ENCODE measurements at regions not wholly inside any gene's neighbourhood (a gene's known extent, or its start where the extent isn't known, plus 50 kb on each side); places are given as distances from the start of the nearest gene placed in this dataset.
"Not testable (repeated sequence)": the region's sequence is repeated elsewhere in the genome, so short reads cannot be mapped to it uniquely, and the experiment has no call there.

DNA sequence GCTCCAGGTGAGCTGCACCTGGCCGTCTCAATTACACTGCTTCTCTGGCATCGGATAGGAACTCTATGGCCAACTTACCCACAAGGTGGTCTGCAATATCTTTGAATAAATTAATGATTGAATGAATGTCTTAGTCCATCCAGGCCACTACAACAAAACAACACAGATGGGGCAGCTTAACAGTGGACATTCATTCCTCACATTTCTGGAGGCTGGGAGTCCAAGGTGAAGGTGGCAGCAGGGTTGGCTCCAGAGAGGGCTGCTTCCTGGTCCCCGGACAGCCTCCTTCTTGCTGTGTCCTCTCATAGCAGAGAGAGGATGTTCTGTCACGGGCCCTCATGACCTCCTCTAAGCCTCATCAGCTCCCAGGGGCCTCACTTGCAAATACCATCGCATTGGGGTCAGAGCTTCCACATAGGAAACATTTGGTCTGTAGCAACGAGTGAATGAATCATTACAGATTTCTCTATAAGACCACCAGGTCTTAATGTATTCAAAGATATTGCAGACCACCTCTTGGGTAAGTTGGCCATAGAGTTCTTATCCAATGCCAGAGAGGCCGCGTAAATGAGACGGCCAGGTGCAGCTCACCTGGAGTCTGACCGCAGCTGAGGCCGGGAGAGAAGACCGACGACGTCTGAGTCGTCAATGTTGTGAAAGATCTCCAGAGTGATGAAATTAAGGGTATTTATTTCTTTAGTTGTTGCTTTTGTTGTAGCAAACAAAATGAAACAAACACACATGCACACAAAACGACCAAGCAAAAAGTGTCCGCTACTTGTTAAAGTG is 182.7 kb upstream of the C14orf180 start:
- Mint-ChIP-seq H3K4me3 (no peak overlapping the region), H3K4me1 (ENCODE audit: low read depth) (peaks cover 24% of the 10 kb centered on the region), H3K36me3 (ENCODE audit: low read depth) (peaks cover 4% of the 10 kb centered on the region), H3K27me3 (ENCODE audit: insufficient read depth) (no peaks in the 10 kb centered on the region), H3K27ac (no peak overlapping the region), H3K9me3 (peaks cover 20% of the 10 kb centered on the region)
- no peak for DNase-seq (ENCODE audit: low spot score)
- intact Hi-C loops (cut with micrococcal nuclease), result no loop called here

DNA sequence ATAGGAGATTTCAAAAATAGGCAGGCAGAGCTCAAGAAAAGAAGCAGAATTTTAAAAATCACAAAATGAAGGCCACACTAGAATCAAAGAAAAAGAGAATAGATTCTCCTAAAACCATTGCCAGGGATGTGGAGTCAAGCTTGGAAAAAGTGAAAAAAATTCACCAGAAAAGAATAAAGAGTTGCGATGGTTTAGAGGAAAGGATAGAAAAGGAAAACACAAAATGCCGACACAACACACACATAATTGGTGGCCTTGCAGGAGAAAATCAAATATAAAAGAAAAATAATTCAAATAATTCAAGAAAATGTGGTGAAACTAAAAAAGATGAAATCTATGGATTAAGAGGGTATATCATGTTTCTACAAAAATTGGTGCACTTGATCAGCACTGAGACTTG is 181.6 kb upstream of the C14orf180 start:
- Mint-ChIP-seq H3K27ac (no peak overlapping the region), H3K27me3 (ENCODE audit: insufficient read depth) (no peaks in the 10 kb centered on the region), H3K36me3 (ENCODE audit: low read depth) (peaks cover 4% of the 10 kb centered on the region), H3K4me1 (ENCODE audit: low read depth) (peaks cover 22% of the 10 kb centered on the region), H3K9me3 (peaks cover 20% of the 10 kb centered on the region), H3K4me3 (no peak overlapping the region)
- DNase-seq (ENCODE audit: low spot score), result no peak
- intact Hi-C loops (cut with micrococcal nuclease), result no loop called here

- intact Hi-C loops (cut with micrococcal nuclease), result no loop called here
- peaks cover 4% of the 10 kb centered on the region for H3K36me3 Mint-ChIP-seq (ENCODE audit: low read depth)
- no peaks in the 10 kb centered on the region for H3K27me3 Mint-ChIP-seq (ENCODE audit: insufficient read depth)
- H3K9me3 Mint-ChIP-seq, result peaks cover 20% of the 10 kb centered on the region
- no peak overlapping the region for H3K27ac Mint-ChIP-seq
- no peak overlapping the region for H3K4me3 Mint-ChIP-seq
- no peak for DNase-seq (ENCODE audit: low spot score)
- peaks cover 19% of the 10 kb centered on the region for H3K4me1 Mint-ChIP-seq (ENCODE audit: low read depth)
Measured at GRCh38 chr14:104398656-104399055, 180.9 kb upstream of the C14orf180 start.

GRCh38 chr14:104399432-104400155 is 180.0 kb upstream of the C14orf180 start:
- no peak for DNase-seq (ENCODE audit: low spot score)
- Mint-ChIP-seq H3K36me3 (ENCODE audit: low read depth) (peaks cover 4% of the 10 kb centered on the region), H3K27me3 (ENCODE audit: insufficient read depth) (no peaks in the 10 kb centered on the region), H3K27ac (no peak overlapping the region), H3K9me3 (peaks cover 20% of the 10 kb centered on the region), H3K4me3 (no peak overlapping the region), H3K4me1 (ENCODE audit: low read depth) (peaks cover 10% of the 10 kb centered on the region)
- intact Hi-C loops (cut with micrococcal nuclease), result no loop called here

DNA sequence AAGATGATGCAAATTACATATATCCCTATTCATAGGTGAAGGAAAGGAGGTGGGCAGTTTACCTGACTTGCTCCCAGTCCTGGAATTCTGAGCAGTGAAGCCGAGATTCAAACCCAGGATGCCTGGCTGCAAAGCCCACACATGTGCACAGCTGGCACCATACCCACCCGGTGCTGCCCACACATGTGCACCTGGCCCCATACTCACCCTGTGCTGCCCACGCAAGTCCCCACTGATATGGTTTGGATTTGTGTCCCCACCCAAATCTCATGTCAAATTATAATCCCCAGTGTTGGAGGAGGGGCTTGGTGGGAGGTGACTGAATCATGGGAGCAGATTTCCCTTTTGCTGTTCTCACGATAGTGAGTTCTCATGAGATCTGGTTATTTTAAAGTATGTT is 179.2 kb upstream of the C14orf180 start:
- Mint-ChIP-seq H3K9me3 (peaks cover 20% of the 10 kb centered on the region), H3K27ac (no peak overlapping the region), H3K36me3 (ENCODE audit: low read depth) (peaks cover 4% of the 10 kb centered on the region), H3K27me3 (ENCODE audit: insufficient read depth) (no peaks in the 10 kb centered on the region), H3K4me1 (ENCODE audit: low read depth) (peaks cover 2% of the 10 kb centered on the region), H3K4me3 (no peak overlapping the region)
- no peak for DNase-seq (ENCODE audit: low spot score)
- intact Hi-C loops (cut with micrococcal nuclease), result no loop called here

DNA sequence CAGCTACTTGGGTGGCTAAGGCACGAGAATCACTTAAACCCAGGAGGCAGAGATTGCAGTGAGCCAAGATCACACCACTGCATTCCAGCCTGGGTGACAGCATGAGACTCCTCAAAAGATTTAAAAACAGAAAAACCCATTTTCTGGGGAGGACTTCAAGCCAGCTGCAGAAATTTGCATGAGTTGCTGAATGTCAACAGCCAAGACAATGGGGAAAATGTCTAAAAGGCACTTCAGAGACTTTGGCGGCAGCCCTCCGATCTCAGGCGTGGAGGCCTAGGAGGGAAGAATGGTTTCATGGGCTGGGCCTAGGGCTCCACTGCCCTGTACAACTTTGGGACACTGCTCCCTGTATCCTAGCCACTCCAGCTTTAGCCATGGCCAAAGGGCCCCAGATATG is 177.8 kb upstream of the C14orf180 start:
- H3K9me3 Mint-ChIP-seq, result peaks cover 20% of the 10 kb centered on the region
- intact Hi-C loops (cut with micrococcal nuclease), result no loop called here
- H3K36me3 Mint-ChIP-seq (ENCODE audit: low read depth), result peaks cover 4% of the 10 kb centered on the region
- peaks cover under 1% of the 10 kb centered on the region for H3K27me3 Mint-ChIP-seq (ENCODE audit: insufficient read depth)
- H3K27ac Mint-ChIP-seq, result no peak overlapping the region
- no peak for DNase-seq (ENCODE audit: low spot score)
- H3K4me3 Mint-ChIP-seq, result no peak overlapping the region
- H3K4me1 Mint-ChIP-seq (ENCODE audit: low read depth), result no peaks in the 10 kb centered on the region

GRCh38 chr14:104402303-104402702 is 177.3 kb upstream of the C14orf180 start:
- peaks cover 16% of the 10 kb centered on the region for H3K9me3 Mint-ChIP-seq
- H3K27me3 Mint-ChIP-seq (ENCODE audit: insufficient read depth); intact Hi-C loops (cut with micrococcal nuclease); H3K4me1 Mint-ChIP-seq (ENCODE audit: low read depth); H3K27ac Mint-ChIP-seq; H3K36me3 Mint-ChIP-seq (ENCODE audit: low read depth); H3K4me3 Mint-ChIP-seq; DNase-seq (ENCODE audit: low spot score): not testable (repeated sequence)

DNA sequence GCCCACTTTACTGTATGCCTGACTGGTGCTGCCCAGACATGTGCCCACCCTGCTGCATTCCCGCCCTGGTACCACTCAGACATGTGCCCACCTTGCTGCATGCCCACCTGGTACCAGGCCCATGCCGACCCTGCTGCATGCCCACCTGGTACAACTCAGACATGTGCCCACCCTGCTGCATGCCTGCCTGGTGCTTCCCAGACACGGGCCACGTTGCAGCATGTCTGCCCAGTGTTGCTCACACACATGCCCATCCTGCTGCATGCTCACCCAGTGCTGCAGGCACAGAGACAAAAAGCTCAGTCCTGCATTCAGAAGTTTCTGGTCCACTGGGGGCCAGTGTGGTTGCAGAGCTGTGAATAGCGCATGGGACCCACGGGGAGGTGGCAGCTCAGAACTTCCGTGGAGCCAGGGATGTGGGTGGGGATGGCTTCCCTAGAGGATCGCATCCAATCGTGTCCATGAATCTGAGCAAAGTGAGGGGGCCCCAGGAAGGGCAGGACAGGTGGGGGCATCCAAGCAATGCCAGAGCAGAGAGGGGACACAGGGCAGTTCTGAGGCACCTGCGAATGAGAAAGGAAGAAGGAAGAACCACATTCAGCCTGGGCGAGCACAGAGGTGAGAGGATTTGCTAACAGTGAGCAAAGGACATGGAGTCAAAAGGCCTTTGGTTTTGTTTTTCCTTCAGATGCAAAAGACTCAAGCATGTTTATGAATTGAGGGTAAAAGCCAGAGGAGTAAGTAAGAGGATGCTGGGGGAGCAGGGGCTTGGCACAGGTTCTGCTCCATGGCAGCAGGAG is 175.9 kb upstream of the C14orf180 start:
- Mint-ChIP-seq H3K27me3 (ENCODE audit: insufficient read depth) (peaks cover 5% of the 10 kb centered on the region), H3K27ac (no peak overlapping the region), H3K36me3 (ENCODE audit: low read depth) (no peaks in the 10 kb centered on the region), H3K4me3 (no peak overlapping the region), H3K9me3 (peaks cover 10% of the 10 kb centered on the region), H3K4me1 (ENCODE audit: low read depth) (no peaks in the 10 kb centered on the region)
- intact Hi-C loops (cut with micrococcal nuclease), result no loop called here
- DNase-seq (ENCODE audit: low spot score), result no peak

DNA sequence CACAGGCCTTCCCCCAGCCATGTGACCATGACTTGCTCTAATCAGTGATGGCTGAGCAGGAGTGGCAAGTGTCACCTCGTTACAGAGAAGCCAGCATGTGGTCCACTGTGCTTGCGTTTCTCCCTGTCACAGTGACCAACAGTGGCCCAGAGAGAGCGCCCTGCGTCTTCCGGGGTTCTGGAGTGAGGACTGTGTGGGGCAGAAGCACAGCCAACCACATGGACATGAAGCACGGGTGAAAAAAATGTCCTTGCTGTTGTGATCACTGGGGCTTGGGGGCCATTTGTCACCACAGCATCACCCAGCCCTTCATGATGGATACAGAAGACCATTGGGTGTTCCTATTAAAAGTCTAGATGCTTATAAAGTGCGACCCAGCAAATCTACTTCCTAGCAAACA is 174.6 kb upstream of the C14orf180 start:
- peaks cover 5% of the 10 kb centered on the region for H3K27me3 Mint-ChIP-seq (ENCODE audit: insufficient read depth)
- intact Hi-C loops (cut with micrococcal nuclease), result no loop called here
- no peak overlapping the region for H3K4me3 Mint-ChIP-seq
- H3K27ac Mint-ChIP-seq, result no peak overlapping the region
- DNase-seq (ENCODE audit: low spot score), result no peak
- H3K9me3 Mint-ChIP-seq, result peaks cover 12% of the 10 kb centered on the region
- H3K36me3 Mint-ChIP-seq (ENCODE audit: low read depth), result no peaks in the 10 kb centered on the region
- no peaks in the 10 kb centered on the region for H3K4me1 Mint-ChIP-seq (ENCODE audit: low read depth)

- Mint-ChIP-seq H3K4me3 (no peak overlapping the region), H3K27me3 (ENCODE audit: insufficient read depth) (peaks cover 5% of the 10 kb centered on the region), H3K4me1 (ENCODE audit: low read depth) (no peaks in the 10 kb centered on the region), H3K27ac (no peak overlapping the region), H3K36me3 (ENCODE audit: low read depth) (no peaks in the 10 kb centered on the region), H3K9me3 (peaks cover 12% of the 10 kb centered on the region)
- DNase-seq (ENCODE audit: low spot score), result no peak
- intact Hi-C loops (cut with micrococcal nuclease), result no loop called here
Measured at GRCh38 chr14:104405360-104406226, 174.0 kb upstream of the C14orf180 start.

- H3K36me3 Mint-ChIP-seq (ENCODE audit: low read depth), result no peaks in the 10 kb centered on the region
- DNase-seq (ENCODE audit: low spot score), result no peak
- intact Hi-C loops (cut with micrococcal nuclease), result no loop called here
- H3K27me3 Mint-ChIP-seq (ENCODE audit: insufficient read depth), result peaks cover 5% of the 10 kb centered on the region
- no peak overlapping the region for H3K27ac Mint-ChIP-seq
- no peak overlapping the region for H3K4me3 Mint-ChIP-seq
- peaks cover 12% of the 10 kb centered on the region for H3K9me3 Mint-ChIP-seq
- H3K4me1 Mint-ChIP-seq (ENCODE audit: low read depth), result no peaks in the 10 kb centered on the region
Measured at GRCh38 chr14:104406831-104407230, 172.7 kb upstream of the C14orf180 start.

- intact Hi-C loops (cut with micrococcal nuclease), result no loop called here
- Mint-ChIP-seq H3K27me3 (ENCODE audit: insufficient read depth) (peaks cover 11% of the 10 kb centered on the region), H3K9me3 (no peaks in the 10 kb centered on the region), H3K4me1 (ENCODE audit: low read depth) (no peaks in the 10 kb centered on the region), H3K4me3 (no peak overlapping the region), H3K36me3 (ENCODE audit: low read depth) (no peaks in the 10 kb centered on the region), H3K27ac (no peak overlapping the region)
- DNase-seq (ENCODE audit: low spot score), result no peak
Measured at GRCh38 chr14:104416383-104416782, 163.2 kb upstream of the C14orf180 start.
